GM23338 (cell line): ENCODE measurements at regions not wholly inside any gene's neighbourhood (a gene's known extent, or its start where the extent isn't known, plus 50 kb on each side); places are given as distances from the start of the nearest gene placed in this dataset.

ENCODE experiments used
- ATAC-seq: fragments of 200-7000 bp; cut with Tn5 transposase; 3 replicates; pipeline ENCODE4 v1.9.1; 2020
- DNase-seq: peaks from one replicate; pipeline ENCODE4 v3.0.0-alpha.2; 2015; ENCODE audit warnings: low spot score
- H2AFZ ChIP-seq: fragments of 200-600 bp; sonication (generic); 2 replicates; pipeline ENCODE4 v1.8.0; 2016; ENCODE audit warnings: antibody characterized with exemption, mild to moderate bottlenecking, moderate library complexity
- H3F3A ChIP-seq: fragments of 200-600 bp; sonication (generic); replicated peaks from 2 replicates; pipeline ENCODE4 v1.8.0; 2017; ENCODE audit warnings: antibody characterized with exemption, mixed run types, low read depth
- H3K27ac ChIP-seq: fragments of 200-600 bp; sonication (generic); 2 replicates; pipeline ENCODE4 v1.6.1; 2016; ENCODE audit warnings: low read depth
- H3K27me3 ChIP-seq: fragments of 200-600 bp; sonication (generic); 2 replicates; pipeline ENCODE4 v1.8.0; 2016; ENCODE audit warnings: mild to moderate bottlenecking, mixed run types, moderate library complexity; ENCODE audit not compliant: insufficient read depth
- H3K36me3 ChIP-seq: fragments of 200-600 bp; sonication (generic); 2 replicates; pipeline ENCODE4 v1.8.0; 2016; ENCODE audit warnings: mild to moderate bottlenecking; ENCODE audit not compliant: insufficient read depth
- H3K4me1 ChIP-seq: fragments of 200-600 bp; sonication (generic); 2 replicates; pipeline ENCODE4 v1.8.0; 2016; ENCODE audit warnings: mild to moderate bottlenecking, moderate library complexity; ENCODE audit not compliant: insufficient read depth
- H3K4me2 ChIP-seq: fragments of 200-600 bp; sonication (generic); 2 replicates; pipeline ENCODE4 v1.7.1; 2017; ENCODE audit warnings: mixed run types
- H3K4me3 ChIP-seq: fragments of 200-600 bp; sonication (generic); 2 replicates; pipeline ENCODE4 v1.6.1; 2016; ENCODE audit warnings: mixed run types
- H3K79me2 ChIP-seq: fragments of 200-600 bp; sonication (generic); replicated peaks from 2 replicates; pipeline ENCODE4 v1.8.0; 2017; ENCODE audit warnings: mild to moderate bottlenecking; ENCODE audit not compliant: insufficient read depth
- H3K9me2 ChIP-seq: fragments of 200-600 bp; sonication (generic); 2 replicates; pipeline ENCODE4 v1.8.0; 2017; ENCODE audit not compliant: insufficient read depth
- H4K20me1 ChIP-seq: fragments of 200-600 bp; sonication (generic); replicated peaks from 2 replicates; pipeline ENCODE4 v1.8.0; 2017; ENCODE audit warnings: mild to moderate bottlenecking; ENCODE audit not compliant: insufficient read depth
- H3K27ac Mint-ChIP-seq: 2 replicates; pipeline ENCODE4 v1.8.0; 2020; ENCODE audit warnings: inconsistent platforms, mild to moderate bottlenecking, moderate library complexity, mixed read lengths
- H3K27me3 Mint-ChIP-seq: 3 replicates; pipeline ENCODE4 v1.8.0; 2022; ENCODE audit warnings: low read depth, mild to moderate bottlenecking, moderate library complexity, mixed read lengths, inconsistent platforms; ENCODE audit not compliant: insufficient read depth, poor library complexity
- H3K36me3 Mint-ChIP-seq: 3 replicates; pipeline ENCODE4 v1.8.0; 2021; ENCODE audit warnings: low read depth, mild to moderate bottlenecking, inconsistent platforms, moderate library complexity, mixed read lengths
- H3K4me1 Mint-ChIP-seq: 3 replicates; pipeline ENCODE4 v1.8.0; 2020; ENCODE audit warnings: mild to moderate bottlenecking, inconsistent platforms, mixed read lengths
- H3K4me3 Mint-ChIP-seq: 3 replicates; pipeline ENCODE4 v1.8.0; 2021; ENCODE audit warnings: moderate library complexity, mild to moderate bottlenecking, inconsistent platforms, mixed read lengths
- H3K9me3 Mint-ChIP-seq: 3 replicates; pipeline ENCODE4 v1.8.0; 2020; ENCODE audit warnings: moderate library complexity, mild to moderate bottlenecking, inconsistent platforms, mixed read lengths
- CREB1 ChIP-seq: fragments of 250-450 bp; sonication (Bioruptor Pico); IDR thresholded peaks from 2 replicates; pipeline ENCODE4 v1.5.0; 2020; ENCODE audit warnings: low read depth, mild to moderate bottlenecking, moderate library complexity
- CTCF ChIP-seq, 2 experiments: fragments of 200-600 bp in 1 of 2; sonication (generic) in 1 of 2; conservative IDR thresholded peaks; 2 replicates each; pipeline versions ENCODE4 v1.5.1 to v1.6.1; 2016 to 2017; ENCODE audit warnings: antibody characterized with exemption in 2 of 2, low read depth in 2 of 2, mild to moderate bottlenecking in 2 of 2, moderate library complexity in 1 of 2
- ETS1 ChIP-seq: IDR thresholded peaks from 2 replicates; pipeline ENCODE4 v1.6.1; 2016; ENCODE audit warnings: antibody characterized with exemption
- EZH2 ChIP-seq: fragments of 200-600 bp; sonication (generic); IDR thresholded peaks from one replicate; pipeline ENCODE4 v1.8.0; 2017; ENCODE audit warnings: antibody characterized with exemption, mild to moderate bottlenecking, low read depth; ENCODE audit not compliant: unreplicated experiment
- EZH2phosphoT487 ChIP-seq: fragments of 200-600 bp; sonication (generic); IDR thresholded peaks from one replicate; pipeline ENCODE4 v1.8.1; 2018; ENCODE audit warnings: antibody characterized with exemption; ENCODE audit not compliant: unreplicated experiment
- JUNB ChIP-seq: IDR thresholded peaks from one replicate; pipeline ENCODE4 v1.6.1; 2016; ENCODE audit warnings: antibody characterized with exemption; ENCODE audit not compliant: unreplicated experiment
- POLR2AphosphoS5 ChIP-seq: IDR thresholded peaks from 2 replicates; pipeline ENCODE4 v1.6.1; 2016; ENCODE audit warnings: antibody characterized with exemption, low read depth
- REST ChIP-seq: IDR thresholded peaks from one replicate; pipeline ENCODE4 v1.6.1; 2018; ENCODE audit warnings: antibody characterized with exemption; ENCODE audit not compliant: unreplicated experiment
- ZNF331 ChIP-seq: fragments of 250-450 bp; sonication (Bioruptor Pico); IDR thresholded peaks from 2 replicates; pipeline ENCODE4 v1.5.0; 2020; ENCODE audit warnings: low read depth, mild to moderate bottlenecking, moderate library complexity

- H3K4me1 ChIP-seq: peaks cover 7% of the 10 kb centered on the region
- Mint-ChIP-seq H3K9me3 (no peaks in the 10 kb centered on the region), H3K4me1 (peaks cover 9% of the 10 kb centered on the region), H3K4me3 (no peak overlapping the region), H3K36me3 (no peaks in the 10 kb centered on the region), H3K27me3 (no peaks in the 10 kb centered on the region), H3K27ac (no peak overlapping the region)
- no peaks in the 10 kb centered on the region for H3F3A ChIP-seq
- no peak overlapping the region for H3K4me3 ChIP-seq
- H3K36me3 ChIP-seq: no peaks in the 10 kb centered on the region
- no peaks in the 10 kb centered on the region for H3K9me2 ChIP-seq
- H3K27ac ChIP-seq: no peak overlapping the region
- H3K4me2 ChIP-seq: no peak overlapping the region
- ATAC-seq (no peak), DNase-seq (no peak)
- TF ChIP-seq CREB1 (CRISPR knock-in tag): no peak
- TF ChIP-seq EZH2phosphoT487: no peak
- no peak for TF ChIP-seq ZNF331 (CRISPR knock-in tag)
- TF ChIP-seq POLR2AphosphoS5: no peak
- TF ChIP-seq EZH2: no peak
- TF ChIP-seq REST: no peak
- TF ChIP-seq ETS1: no peak
- no peak for TF ChIP-seq CTCF (conservative IDR thresholded peaks at IDR 0.05; ENCODE audit: low read depth in 2 of 2)
- no peaks in the 10 kb centered on the region for H3K27me3 ChIP-seq
- H4K20me1 ChIP-seq: no peaks in the 10 kb centered on the region
- H2AFZ ChIP-seq: no peak overlapping the region
- no peaks in the 10 kb centered on the region for H3K79me2 ChIP-seq
Measured at GRCh38 chr2:64721320-64721623, 67.6 kb upstream of the SERTAD2 start.

GRCh38 chr2:64722291-64723044 is 68.8 kb upstream of the SERTAD2 start:
- Histone ChIP-seq H3K36me3 (no peaks in the 10 kb centered on the region), H2AFZ (no peak overlapping the region), H3K4me2 (no peak overlapping the region), H3K4me3 (no peak overlapping the region), H3K27ac (no peak overlapping the region), H3K79me2 (no peaks in the 10 kb centered on the region), H4K20me1 (no peaks in the 10 kb centered on the region), H3K4me1 (peaks cover 6% of the 10 kb centered on the region), H3F3A (no peaks in the 10 kb centered on the region), H3K9me2 (no peaks in the 10 kb centered on the region), H3K27me3 (no peaks in the 10 kb centered on the region)
- no peaks in the 10 kb centered on the region for H3K36me3 Mint-ChIP-seq
- no peak overlapping the region for H3K4me3 Mint-ChIP-seq
- H3K4me1 Mint-ChIP-seq: peaks cover 8% of the 10 kb centered on the region
- no peak overlapping the region for H3K27ac Mint-ChIP-seq
- H3K27me3 Mint-ChIP-seq: no peaks in the 10 kb centered on the region
- no peak for DNase-seq
- H3K9me3 Mint-ChIP-seq: no peaks in the 10 kb centered on the region
- ATAC-seq: no peak
- no peak for TF ChIP-seq JUNB
- TF ChIP-seq POLR2AphosphoS5: no peak
